ENCODE measurements at regions not wholly inside any gene's neighbourhood (a gene's known extent, or its start where the extent isn't known, plus 50 kb on each side); places are given as distances from the start of the nearest gene placed in this dataset.

GRCh38 chr3:1587426-1587825 lies 494.6 kb downstream of the CNTN6 start (continued):
- no peak for TF ChIP-seq REST (IDR thresholded peaks at IDR 0.05; ENCODE audit: borderline replicate concordance)
- TF ChIP-seq REST (CRISPR knock-in tag; IDR thresholded peaks at IDR 0.05; ENCODE audit: low read depth): no peak

DNA sequence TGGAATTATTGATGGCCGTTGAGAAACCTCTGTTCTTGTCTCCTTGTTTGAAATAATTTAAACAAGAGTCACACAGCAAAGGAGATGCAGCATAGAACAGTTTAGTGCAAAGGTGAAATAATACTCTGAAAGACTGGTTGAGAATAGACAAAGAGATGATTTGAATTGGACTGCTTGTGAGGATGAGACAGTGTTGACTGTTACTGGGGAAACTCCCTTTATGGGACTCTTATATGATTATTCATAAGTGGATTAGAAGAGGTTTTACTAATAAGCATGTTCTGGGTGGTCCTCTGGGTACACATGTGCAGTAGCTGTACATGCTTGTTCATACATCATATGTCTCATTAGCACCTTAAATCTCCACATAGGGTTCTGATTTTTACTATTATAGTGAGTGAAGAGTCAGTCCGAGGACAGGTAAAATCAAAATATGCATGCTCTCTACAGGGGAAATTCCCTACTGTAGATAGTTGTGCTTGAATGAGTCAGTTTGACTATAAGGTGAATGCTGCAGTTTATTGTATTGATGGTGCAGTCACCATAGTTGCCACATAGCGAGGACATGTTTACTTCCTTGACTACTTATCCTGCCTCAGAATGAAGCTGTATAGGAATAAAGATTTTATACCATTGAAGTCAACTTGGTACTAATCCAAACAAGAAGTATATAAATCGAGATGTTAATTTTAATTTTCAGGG lies 498.7 kb downstream of the CNTN6 start:
- H2AFZ ChIP-seq (ENCODE audit: low read depth, low read length): no peak overlapping the region
- H4K20me1 ChIP-seq (replicated peaks; ENCODE audit: control insufficient read depth, insufficient read depth, low read length): no peaks in the 10 kb centered on the region
- TF ChIP-seq MEF2D (tag; conservative IDR thresholded peaks at IDR 0.05; ENCODE audit: low read depth): no peak
- H3K9ac ChIP-seq (ENCODE audit: insufficient read depth in 1 of 2, low read depth in 2 of 2, low read length in 2 of 2): no peak overlapping the region
- ATAC-seq (no peak), FAIRE-seq (no peak), DNase-seq (ENCODE audit: extremely low read depth in 1 of 4, low spot score in 3 of 4) (no peak)
- no peaks in the 10 kb centered on the region for H3K4me1 ChIP-seq (replicated peaks in 1 of 2; ENCODE audit: control insufficient read depth in 2 of 2, insufficient read depth in 2 of 2, low read length in 2 of 2)
- H3K27ac ChIP-seq (ENCODE audit: extremely low read depth, low read depth, low read length): no peak overlapping the region
- H3K9me1 ChIP-seq (ENCODE audit: control insufficient read depth, insufficient read depth, low read length): no peaks in the 10 kb centered on the region
- H3K4me3 ChIP-seq: no peak overlapping the region
- ChIA-PET POLR2A (no interaction called here), CTCF (ENCODE audit: low intra/inter-chr PET ratio) (no interaction called here)
- H3K9me3 ChIP-seq (replicated peaks; ENCODE audit: control insufficient read depth, insufficient read depth, low read depth, low read length): peaks cover 4% of the 10 kb centered on the region; the same call in 1 of the 2 replicates
- no peak overlapping the region for H3K4me2 ChIP-seq (ENCODE audit: insufficient read depth, low read length)
- H3K36me3 ChIP-seq (ENCODE audit: control insufficient read depth, insufficient read depth, low read length): no peaks in the 10 kb centered on the region
- WGBS (ENCODE audit: insufficient coverage, low coverage, missing lambda C conversion rate): 0% methylated on average over 4 of the region's 4 CpGs
- in situ Hi-C loops (cut with MboI) (no loop called here), intact Hi-C loops (cut with micrococcal nuclease) (no loop called here)
- BruUV-seq (replicated peaks): no TSS peak
- no peaks in the 10 kb centered on the region for H3K79me2 ChIP-seq (ENCODE audit: control insufficient read depth, insufficient read depth, low read length)
- no peaks in the 10 kb centered on the region for H3K27me3 ChIP-seq (ENCODE audit: control insufficient read depth in 2 of 2, insufficient read depth in 2 of 2, low read length in 2 of 2)
